ENCODE measurements at regions not wholly inside any gene's neighbourhood (a gene's known extent, or its start where the extent isn't known, plus 50 kb on each side); places are given as distances from the start of the nearest gene placed in this dataset.

GRCh38 chr1:101148980-101149379 is 87.8 kb upstream of the S1PR1 start:
- 13 to 23% methylated on average over 3 of the region's 3 CpGs for WGBS, 2 donors
- no peaks in the 10 kb centered on the region for H3K36me3 ChIP-seq

GRCh38 chr1:101147381-101147780 is 89.4 kb upstream of the S1PR1 start:
- no peaks in the 10 kb centered on the region for H3K36me3 ChIP-seq
- TF ChIP-seq CTCF (IDR thresholded peaks at IDR 0.05), result no peak
- WGBS, 2 donors, result 88 to 89% methylated on average over 3 of the region's 3 CpGs
- no peaks in the 10 kb centered on the region for H3K4me1 ChIP-seq
- no peaks in the 10 kb centered on the region for H3K27me3 ChIP-seq
- DNase-seq (ENCODE audit: low spot score in 2 of 2), result no peak
- no peaks in the 10 kb centered on the region for H3K9me3 ChIP-seq
- no peak overlapping the region for H3K27ac ChIP-seq
- no peak overlapping the region for H3K4me3 ChIP-seq

More at GRCh38 chr1:101148980-101149379, 87.8 kb upstream of the S1PR1 start:
- H3K9me3 ChIP-seq, result no peaks in the 10 kb centered on the region
- no peaks in the 10 kb centered on the region for H3K4me1 ChIP-seq
- no peak overlapping the region for H3K4me3 ChIP-seq
- H3K27me3 ChIP-seq, result no peaks in the 10 kb centered on the region
- no peak overlapping the region for H3K27ac ChIP-seq
- TF ChIP-seq CTCF (IDR thresholded peaks at IDR 0.05) (no peak), EP300 (IDR thresholded peaks at IDR 0.05) (no peak), POLR2A (IDR thresholded peaks at IDR 0.05) (no peak)
- no peak for DNase-seq (ENCODE audit: low spot score in 2 of 2)

GRCh38 chr1:101145449-101145820 is 91.4 kb upstream of the S1PR1 start:
- no peak overlapping the region for H3K27ac ChIP-seq
- TF ChIP-seq CTCF (IDR thresholded peaks at IDR 0.05) (no peak), EP300 (IDR thresholded peaks at IDR 0.05) (no peak), POLR2A (IDR thresholded peaks at IDR 0.05) (no peak)
- no peaks in the 10 kb centered on the region for H3K27me3 ChIP-seq
- H3K4me3 ChIP-seq, result no peak overlapping the region
- H3K4me1 ChIP-seq, result no peaks in the 10 kb centered on the region
- no peak for DNase-seq (ENCODE audit: low spot score in 2 of 2)
- H3K36me3 ChIP-seq, result no peaks in the 10 kb centered on the region
- H3K9me3 ChIP-seq, result no peaks in the 10 kb centered on the region

GRCh38 chr1:101144671-101145448 is 92.0 kb upstream of the S1PR1 start:
- Histone ChIP-seq H3K9me3 (no peaks in the 10 kb centered on the region), H3K4me1 (no peaks in the 10 kb centered on the region), H3K27ac (no peak overlapping the region), H3K27me3 (no peaks in the 10 kb centered on the region), H3K4me3 (no peak overlapping the region), H3K36me3 (no peaks in the 10 kb centered on the region)
- TF ChIP-seq CTCF (IDR thresholded peaks at IDR 0.05), result no peak
- no peak for TF ChIP-seq POLR2A (IDR thresholded peaks at IDR 0.05)
- TF ChIP-seq EP300 (IDR thresholded peaks at IDR 0.05), result no peak
- WGBS, 2 donors, result 82 to 90% methylated on average over 5 of the region's 5 CpGs
- no peak for DNase-seq (ENCODE audit: low spot score in 2 of 2)

- Histone ChIP-seq H3K4me1 (peaks cover 0 to 4% (median 1%) of the 10 kb centered on the region in 4 donors), H3K27me3 (no peaks in the 10 kb centered on the region), H3K36me3 (no peaks in the 10 kb centered on the region), H3K9me3 (no peaks in the 10 kb centered on the region), H3K4me3 (no peak overlapping the region), H3K27ac (no peak overlapping the region)
- no peak for TF ChIP-seq POLR2A (IDR thresholded peaks at IDR 0.05)
- no peak for TF ChIP-seq CTCF (IDR thresholded peaks at IDR 0.05)
- TF ChIP-seq EP300 (IDR thresholded peaks at IDR 0.05), result no peak
- WGBS, 2 donors, result 90 to 91% methylated on average over 1 of the region's 1 CpG
- no peak for DNase-seq (ENCODE audit: low spot score in 2 of 2)
Measured at GRCh38 chr1:101142244-101142643, 94.6 kb upstream of the S1PR1 start.

Data from tibial nerve (tissue), 4 donors.